BE2C (cell line): ENCODE measurements at regions not wholly inside any gene's neighbourhood (a gene's known extent, or its start where the extent isn't known, plus 50 kb on each side); places are given as distances from the start of the nearest gene placed in this dataset.

Experiments
- DNase-seq: peaks from one replicate; pipeline ENCODE4 v3.0.0-alpha.2; 2020
- H3K27me3 ChIP-seq: fragments of 250-450 bp; sonication (Bioruptor Pico); 2 replicates; pipeline ENCODE4 v1.5.1; 2020; ENCODE audit warnings: mild to moderate bottlenecking
- H3K36me3 ChIP-seq: fragments of 250-450 bp; sonication (Bioruptor Pico); 2 replicates; pipeline ENCODE4 v1.5.1; 2020; ENCODE audit warnings: mild to moderate bottlenecking
- H3K4me1 ChIP-seq: fragments of 250-450 bp; sonication (Bioruptor Pico); 2 replicates; pipeline ENCODE4 v1.5.1; 2020
- H3K4me3 ChIP-seq: 2 replicates; pipeline ENCODE4 v1.5.1; 2011; ENCODE audit warnings: low read depth, low read length
- H3K9me3 ChIP-seq: fragments of 250-450 bp; sonication (Bioruptor Pico); 2 replicates; pipeline ENCODE4 v1.5.1; 2020
- TF ChIP-seq, protein P1 (sequence below): IDR thresholded peaks from 2 replicates; pipeline ENCODE4 v1.5.1; 2012; ENCODE audit warnings: mild to moderate bottlenecking, low read depth, low read length

DNA sequence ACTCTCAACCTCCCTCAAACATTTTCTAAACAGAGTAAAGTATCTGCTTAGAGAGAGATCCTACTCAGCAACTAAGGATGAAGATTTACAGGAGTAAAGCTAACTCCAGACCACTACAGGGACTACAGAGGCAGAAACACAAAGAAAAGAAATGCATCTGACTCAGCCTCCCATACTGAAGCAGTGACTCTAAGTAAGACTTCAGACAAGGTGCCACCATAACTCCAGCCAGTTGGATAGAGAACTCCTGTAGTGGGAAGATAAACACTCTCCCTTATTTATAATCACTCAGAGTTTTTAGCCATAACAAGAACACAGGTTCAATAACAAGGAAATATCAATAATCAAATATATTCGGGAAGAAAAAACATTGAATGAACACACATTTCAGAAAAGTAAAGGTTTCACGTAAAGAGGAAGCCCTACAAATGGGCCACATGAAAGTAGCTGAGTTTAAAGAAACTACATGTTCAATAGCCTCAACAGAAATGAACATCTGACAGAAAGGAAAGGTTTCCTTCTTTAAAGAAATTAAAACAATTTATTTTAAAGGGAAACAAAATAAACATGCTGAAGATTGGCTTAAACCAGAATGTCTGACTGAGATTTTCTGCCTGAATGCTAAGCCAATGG is 519.9 kb downstream of the KCNJ3 start:
- no peaks in the 10 kb centered on the region for H3K4me1 ChIP-seq
- no peaks in the 10 kb centered on the region for H3K27me3 ChIP-seq
- H3K9me3 ChIP-seq, result no peaks in the 10 kb centered on the region
- H3K36me3 ChIP-seq, result no peaks in the 10 kb centered on the region
- TF ChIP-seq, protein P1, sequence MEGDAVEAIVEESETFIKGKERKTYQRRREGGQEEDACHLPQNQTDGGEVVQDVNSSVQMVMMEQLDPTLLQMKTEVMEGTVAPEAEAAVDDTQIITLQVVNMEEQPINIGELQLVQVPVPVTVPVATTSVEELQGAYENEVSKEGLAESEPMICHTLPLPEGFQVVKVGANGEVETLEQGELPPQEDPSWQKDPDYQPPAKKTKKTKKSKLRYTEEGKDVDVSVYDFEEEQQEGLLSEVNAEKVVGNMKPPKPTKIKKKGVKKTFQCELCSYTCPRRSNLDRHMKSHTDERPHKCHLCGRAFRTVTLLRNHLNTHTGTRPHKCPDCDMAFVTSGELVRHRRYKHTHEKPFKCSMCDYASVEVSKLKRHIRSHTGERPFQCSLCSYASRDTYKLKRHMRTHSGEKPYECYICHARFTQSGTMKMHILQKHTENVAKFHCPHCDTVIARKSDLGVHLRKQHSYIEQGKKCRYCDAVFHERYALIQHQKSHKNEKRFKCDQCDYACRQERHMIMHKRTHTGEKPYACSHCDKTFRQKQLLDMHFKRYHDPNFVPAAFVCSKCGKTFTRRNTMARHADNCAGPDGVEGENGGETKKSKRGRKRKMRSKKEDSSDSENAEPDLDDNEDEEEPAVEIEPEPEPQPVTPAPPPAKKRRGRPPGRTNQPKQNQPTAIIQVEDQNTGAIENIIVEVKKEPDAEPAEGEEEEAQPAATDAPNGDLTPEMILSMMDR, result no peak
- H3K4me3 ChIP-seq, result no peak overlapping the region
- DNase-seq, result no peak

DNA sequence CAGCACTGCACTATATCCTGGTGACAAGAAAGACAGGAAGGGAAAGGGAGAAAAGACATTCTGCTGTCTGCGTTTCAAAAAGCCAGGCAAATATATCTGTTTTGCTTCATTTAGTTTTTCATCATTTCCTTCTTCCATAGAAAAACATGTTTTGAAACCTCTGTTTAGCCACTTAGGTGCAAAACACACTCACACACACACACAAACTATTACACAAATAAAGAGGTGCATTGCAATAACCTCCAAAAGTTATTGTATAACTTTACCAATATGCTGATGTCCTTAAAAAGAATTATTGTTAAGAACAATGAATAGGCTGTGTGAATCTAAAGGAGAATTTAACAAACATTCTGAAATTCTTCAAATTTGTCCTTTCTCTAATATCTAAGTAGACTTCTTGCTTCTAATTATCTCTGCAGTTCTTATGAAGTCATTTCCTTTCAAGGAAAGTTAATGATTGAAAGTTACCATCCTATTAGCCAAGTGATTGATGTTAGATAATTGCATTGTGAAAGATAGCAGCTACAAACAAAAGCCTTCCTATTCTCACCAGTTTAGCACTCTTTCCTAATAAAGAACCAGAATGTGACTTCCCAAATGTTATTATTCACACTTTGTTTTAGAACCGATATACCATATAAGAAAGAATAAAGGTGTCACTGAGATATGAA is 516.7 kb downstream of the KCNJ3 start:
- Histone ChIP-seq H3K9me3 (no peaks in the 10 kb centered on the region), H3K27me3 (no peaks in the 10 kb centered on the region), H3K4me1 (no peaks in the 10 kb centered on the region), H3K4me3 (no peak overlapping the region), H3K36me3 (no peaks in the 10 kb centered on the region)
- DNase-seq, result no peak
- TF ChIP-seq, protein P1, result no peak

DNA sequence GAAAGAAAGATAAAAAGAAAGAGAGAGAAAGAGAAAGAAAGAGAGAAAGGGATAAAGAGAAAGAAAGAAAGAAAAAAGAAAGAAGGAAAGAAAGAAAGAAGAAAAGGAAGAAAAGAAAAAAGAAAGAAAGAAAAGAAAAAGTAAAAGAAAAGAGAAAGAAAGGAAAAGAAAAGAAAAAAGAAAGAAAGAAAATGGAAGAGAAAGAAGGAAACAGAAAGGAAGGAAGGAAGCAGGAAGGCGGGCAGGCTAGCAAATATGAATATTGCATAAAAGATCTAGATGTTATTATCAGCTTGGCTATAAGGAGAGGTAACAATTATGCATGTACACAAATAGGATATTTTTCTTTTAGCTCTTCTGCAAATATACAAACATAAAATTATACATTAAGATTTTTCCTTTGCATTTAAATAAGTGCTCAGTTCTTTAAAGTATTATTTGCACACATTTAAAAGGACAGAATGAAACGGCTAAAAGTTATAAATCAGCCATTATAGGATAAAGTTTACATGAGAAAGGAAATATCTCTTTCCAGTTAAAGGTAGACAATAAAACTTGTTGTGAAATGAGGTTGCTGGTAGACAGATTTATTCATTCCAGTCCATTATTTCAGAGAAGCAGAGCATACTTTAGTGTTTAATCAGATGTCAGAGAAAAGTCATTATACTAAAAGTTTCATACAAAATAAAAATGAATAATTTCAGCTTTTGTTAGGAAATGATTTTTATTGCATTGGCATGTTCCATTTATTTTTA is 511.4 kb downstream of the KCNJ3 start:
- Histone ChIP-seq H3K36me3 (no peaks in the 10 kb centered on the region), H3K9me3 (no peaks in the 10 kb centered on the region), H3K4me1 (no peaks in the 10 kb centered on the region), H3K4me3 (no peak overlapping the region), H3K27me3 (no peaks in the 10 kb centered on the region)
- no peak for DNase-seq
- TF ChIP-seq, protein P1, result no peak

DNA sequence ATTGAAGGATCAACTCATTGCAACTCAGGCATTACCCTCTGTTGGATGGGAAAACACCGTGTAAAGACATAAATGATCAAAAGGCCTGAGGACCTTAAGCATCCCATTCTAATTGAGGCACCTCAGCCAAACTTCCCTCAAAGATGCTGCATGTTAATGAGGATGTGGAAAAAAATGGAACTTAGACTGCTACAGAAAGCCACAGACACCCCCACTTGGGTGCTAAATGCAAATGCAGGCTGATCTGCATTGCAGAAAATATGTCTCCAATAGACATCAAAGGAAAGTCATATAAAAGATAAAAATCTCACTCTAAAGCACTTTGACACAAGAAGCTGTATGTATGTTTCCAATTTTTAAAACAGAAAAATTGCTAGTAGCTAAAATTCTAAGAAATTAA is 504.7 kb downstream of the KCNJ3 start:
- no peaks in the 10 kb centered on the region for H3K27me3 ChIP-seq
- TF ChIP-seq, protein P1, result no peak
- H3K36me3 ChIP-seq, result no peaks in the 10 kb centered on the region
- no peak overlapping the region for H3K4me3 ChIP-seq
- DNase-seq, result no peak
- no peaks in the 10 kb centered on the region for H3K9me3 ChIP-seq
- H3K4me1 ChIP-seq, result no peaks in the 10 kb centered on the region

DNA sequence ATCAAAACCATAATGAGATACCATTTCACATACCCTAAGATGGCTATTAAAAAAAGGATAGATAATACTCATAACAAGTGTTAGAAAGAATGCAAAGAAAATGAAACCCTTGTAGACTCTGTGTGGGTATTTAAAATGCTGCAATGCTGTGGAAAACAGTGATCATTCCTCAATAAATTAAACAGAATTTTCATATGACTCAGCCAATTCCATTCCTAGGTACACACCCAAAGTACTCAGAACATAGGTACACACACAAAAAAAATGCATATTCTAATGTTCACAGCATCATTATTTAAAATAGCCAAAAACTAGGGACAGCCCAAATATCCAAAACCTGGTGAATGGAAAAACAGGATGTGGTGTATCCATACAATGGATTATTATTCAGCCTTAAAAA is 502.3 kb downstream of the KCNJ3 start:
- Histone ChIP-seq H3K9me3 (no peaks in the 10 kb centered on the region), H3K36me3 (no peaks in the 10 kb centered on the region), H3K4me1 (no peaks in the 10 kb centered on the region), H3K4me3 (no peak overlapping the region), H3K27me3 (no peaks in the 10 kb centered on the region)
- TF ChIP-seq, protein P1, result no peak
- no peak for DNase-seq

DNA sequence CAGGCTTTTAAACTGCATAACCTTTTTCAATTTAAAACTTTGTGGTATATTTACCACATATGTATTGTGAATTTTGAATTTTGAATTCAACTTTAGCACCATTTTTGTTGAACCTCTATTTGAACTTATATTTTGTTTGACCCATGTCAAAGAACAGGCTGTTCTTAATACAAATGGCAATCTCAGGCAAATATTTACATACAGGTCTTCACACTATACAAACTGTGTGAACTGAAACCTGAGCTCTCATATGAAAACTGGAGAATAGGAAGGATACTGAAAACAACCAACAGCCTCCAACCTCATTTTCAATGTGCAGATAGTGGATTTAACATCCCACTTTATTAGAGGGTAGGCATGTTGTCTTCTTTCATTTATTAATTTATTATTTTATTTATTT is 491.8 kb downstream of the KCNJ3 start:
- Histone ChIP-seq H3K4me3 (no peak overlapping the region), H3K27me3 (no peaks in the 10 kb centered on the region), H3K36me3 (no peaks in the 10 kb centered on the region), H3K9me3 (no peaks in the 10 kb centered on the region), H3K4me1 (no peaks in the 10 kb centered on the region)
- no peak for DNase-seq
- TF ChIP-seq, protein P1, result no peak
